ENCODE measurements at regions not wholly inside any gene's neighbourhood (a gene's known extent, or its start where the extent isn't known, plus 50 kb on each side); places are given as distances from the start of the nearest gene placed in this dataset.
"Not testable (repeated sequence)": the region's sequence is repeated elsewhere in the genome, so short reads cannot be mapped to it uniquely, and the experiment has no call there.

- not testable (repeated sequence) for DNase-seq (ENCODE audit: low read depth)
Observed at GRCh38 chr3:48101301-48101650, 85.1 kb upstream of the MAP4 start.

GRCh38 chr3:48092270-48092669 is 76.1 kb upstream of the MAP4 start:
- DNase-seq (ENCODE audit: low read depth), result no peak

DNA sequence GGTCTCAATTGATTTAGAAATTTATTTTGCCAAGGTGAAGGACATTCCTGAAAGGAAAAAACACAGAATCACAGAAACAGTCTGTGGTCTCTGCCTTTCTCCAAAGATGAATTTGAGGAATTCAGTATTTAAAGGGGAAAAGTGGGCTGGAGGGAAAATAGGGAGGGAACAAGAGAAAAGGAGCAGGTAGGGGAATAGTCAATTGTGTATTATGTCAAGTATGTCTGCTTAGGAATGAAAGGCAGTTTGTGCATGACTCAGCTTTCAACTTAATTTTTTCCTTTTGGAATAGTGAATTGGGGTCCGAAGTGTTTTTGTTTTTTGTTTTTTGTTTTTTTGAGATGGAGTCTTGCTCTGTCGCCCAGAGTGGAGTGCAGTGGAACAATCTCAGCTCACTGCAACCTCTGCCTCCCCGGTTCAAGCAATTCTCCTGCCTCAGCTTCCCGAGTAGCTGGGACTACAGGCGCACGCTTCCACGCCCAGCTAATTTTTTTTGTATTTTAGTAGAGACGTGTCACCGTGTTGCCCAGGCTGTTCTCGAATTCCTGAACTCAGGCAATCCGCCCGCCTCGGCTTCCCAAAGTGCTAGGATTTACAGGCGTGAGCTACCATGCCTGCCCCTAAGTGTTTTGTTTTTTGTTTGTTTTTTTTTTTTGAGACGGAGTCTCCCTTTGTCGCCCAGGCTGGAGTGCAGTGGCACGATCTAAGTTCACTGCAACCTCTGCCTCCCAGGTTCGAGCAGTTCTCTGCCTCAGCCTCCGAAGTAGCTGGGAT is 74.1 kb upstream of the MAP4 start:
- DNase-seq (ENCODE audit: low read depth), result no peak

- peak; percentile 82 for DNase-seq (ENCODE audit: low read depth)
Observed at GRCh38 chr3:48088749-48089466, 72.7 kb upstream of the MAP4 start.

DNA sequence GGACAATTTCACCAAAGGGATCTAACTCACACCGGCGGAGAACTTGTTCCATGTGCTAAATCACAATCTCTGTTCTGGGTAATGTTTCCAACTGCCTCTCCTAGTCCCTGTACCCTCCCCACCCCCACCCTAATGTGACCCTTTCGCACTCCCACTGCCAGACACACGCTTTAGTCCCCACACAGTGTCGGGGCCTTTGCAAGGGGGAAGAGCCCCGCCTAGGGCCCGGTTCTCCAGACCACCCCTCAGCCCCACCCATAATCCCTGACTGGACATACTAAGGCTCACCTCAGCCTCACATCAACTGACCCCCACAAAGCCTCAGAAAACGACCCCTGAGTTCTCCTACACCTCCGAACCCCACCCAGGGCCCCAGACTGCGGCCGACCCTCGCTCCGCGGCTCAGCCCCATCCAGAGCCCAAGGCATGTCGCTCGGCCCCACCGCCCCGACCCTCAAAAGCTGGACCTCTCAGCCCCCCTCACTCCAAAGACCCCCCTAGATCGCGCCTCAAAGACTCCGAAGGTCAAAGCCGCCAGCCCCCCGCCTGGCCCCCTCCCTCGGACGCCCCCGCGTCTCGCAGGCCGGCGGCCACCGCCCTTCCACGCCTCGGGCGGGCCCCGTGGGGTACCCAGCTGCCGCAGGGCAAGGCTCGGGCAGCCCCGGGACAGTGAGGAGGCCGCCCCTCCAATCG is 72.0 kb upstream of the MAP4 start:
- DNase-seq (ENCODE audit: low read depth), result peak; percentile 40

GRCh38 chr3:48086705-48087104 is 70.5 kb upstream of the MAP4 start:
- DNase-seq (ENCODE audit: low read depth), result no peak

DNA sequence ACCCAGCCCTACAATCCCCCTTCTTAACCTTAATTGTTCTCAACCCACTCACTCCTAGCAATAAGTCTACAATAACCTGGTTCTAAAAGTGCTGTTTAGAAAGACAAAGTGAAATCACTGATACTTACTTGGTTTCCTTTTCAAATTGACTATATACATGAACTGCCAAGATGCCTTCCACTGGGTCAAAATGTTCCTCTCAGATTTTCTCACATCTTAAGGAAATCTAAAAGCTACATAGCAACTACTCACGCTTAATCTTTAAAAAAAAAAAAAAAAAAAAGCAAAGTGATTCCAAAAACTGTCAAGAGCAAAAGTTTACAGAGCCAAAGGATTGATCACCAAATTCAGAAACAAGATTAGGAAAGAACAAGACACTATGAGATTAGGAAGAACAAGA is 68.7 kb upstream of the MAP4 start:
- DNase-seq (ENCODE audit: low read depth), result no peak

GRCh38 chr3:48084170-48084569 is 68.0 kb upstream of the MAP4 start:
- DNase-seq (ENCODE audit: low read depth), result no peak

GRCh38 chr3:48082580-48083184 is 66.5 kb upstream of the MAP4 start:
- no peak for DNase-seq (ENCODE audit: low read depth)

DNA sequence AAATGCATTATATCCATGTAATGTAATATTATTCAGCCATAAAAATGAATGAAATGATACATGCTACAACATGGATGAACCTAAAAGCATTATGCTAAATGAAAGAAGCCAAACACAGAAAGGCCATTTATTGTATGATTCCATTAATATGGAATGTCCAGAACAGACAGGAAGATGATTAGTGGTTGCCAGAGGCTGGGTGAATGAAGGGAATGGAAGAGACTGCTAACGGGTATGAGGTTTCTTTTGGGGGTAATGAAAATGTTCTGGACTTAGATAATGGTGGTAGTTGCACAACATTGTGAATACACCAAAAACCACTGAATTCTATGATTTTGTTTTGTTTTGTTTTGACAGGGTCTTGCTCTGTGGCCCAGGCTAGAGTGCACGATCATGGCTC is 61.6 kb upstream of the MAP4 start:
- DNase-seq (ENCODE audit: low read depth), result no peak

GRCh38 chr3:48070030-48070429 is 53.8 kb upstream of the MAP4 start:
- no peak for DNase-seq (ENCODE audit: low read depth)

DNA sequence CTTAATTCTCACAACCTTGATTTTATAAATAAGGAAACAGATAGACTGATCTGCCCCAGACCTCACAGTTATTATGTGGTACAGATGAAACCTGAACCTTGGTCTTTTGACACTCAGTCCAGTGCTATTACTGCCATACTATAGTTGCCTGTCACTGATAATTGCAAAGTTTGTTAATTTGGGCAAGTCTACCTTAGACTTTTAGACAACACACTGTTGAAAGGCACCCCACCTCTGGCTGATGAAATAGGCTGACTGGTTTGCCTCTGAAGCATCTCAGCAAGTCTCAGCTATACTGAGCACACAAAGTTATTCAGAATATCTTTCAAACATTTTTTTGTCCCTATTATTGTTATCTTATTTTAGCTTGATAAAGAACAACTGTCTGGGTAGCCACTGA is 53.1 kb upstream of the MAP4 start:
- DNase-seq (ENCODE audit: low read depth), result no peak

- DNase-seq (ENCODE audit: low read depth), result no peak
Observed at GRCh38 chr3:48068886-48069285, 52.7 kb upstream of the MAP4 start.

DNA sequence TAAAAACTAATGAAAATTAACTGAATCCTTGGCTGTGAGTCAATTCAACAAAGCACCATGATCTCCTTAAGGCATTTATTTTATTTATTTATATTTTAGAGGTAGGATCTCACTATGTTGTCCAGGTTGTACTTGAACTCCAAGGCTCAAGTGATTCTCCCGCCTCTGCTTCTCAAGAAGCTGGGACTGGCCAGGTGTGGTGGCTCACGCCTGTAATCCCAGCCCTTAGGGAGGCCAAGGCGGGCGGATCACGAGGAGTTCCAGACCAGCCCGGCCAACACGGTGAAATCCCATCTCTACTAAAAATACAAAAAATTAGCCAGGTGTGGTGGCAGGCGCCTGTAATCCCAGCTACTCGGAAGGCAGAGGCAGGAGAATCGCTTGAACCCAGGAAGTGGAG is 52.1 kb upstream of the MAP4 start:
- DNase-seq (ENCODE audit: low read depth), result not testable (repeated sequence)

GRCh38 chr3:48067271-48067670 is 51.1 kb upstream of the MAP4 start:
- no peak for DNase-seq (ENCODE audit: low read depth)
